Hypothalamus (tissue), 51 donors: ENCODE measurements at regions not wholly inside any gene's neighbourhood (a gene's known extent, or its start where the extent isn't known, plus 50 kb on each side); places are given as distances from the start of the nearest gene placed in this dataset.

Experiments used
- DNase-seq, 51 donors: peaks; one replicate each; lab custom pipeline; 2025; lab: John Stamatoyannopoulos, UW

DNA sequence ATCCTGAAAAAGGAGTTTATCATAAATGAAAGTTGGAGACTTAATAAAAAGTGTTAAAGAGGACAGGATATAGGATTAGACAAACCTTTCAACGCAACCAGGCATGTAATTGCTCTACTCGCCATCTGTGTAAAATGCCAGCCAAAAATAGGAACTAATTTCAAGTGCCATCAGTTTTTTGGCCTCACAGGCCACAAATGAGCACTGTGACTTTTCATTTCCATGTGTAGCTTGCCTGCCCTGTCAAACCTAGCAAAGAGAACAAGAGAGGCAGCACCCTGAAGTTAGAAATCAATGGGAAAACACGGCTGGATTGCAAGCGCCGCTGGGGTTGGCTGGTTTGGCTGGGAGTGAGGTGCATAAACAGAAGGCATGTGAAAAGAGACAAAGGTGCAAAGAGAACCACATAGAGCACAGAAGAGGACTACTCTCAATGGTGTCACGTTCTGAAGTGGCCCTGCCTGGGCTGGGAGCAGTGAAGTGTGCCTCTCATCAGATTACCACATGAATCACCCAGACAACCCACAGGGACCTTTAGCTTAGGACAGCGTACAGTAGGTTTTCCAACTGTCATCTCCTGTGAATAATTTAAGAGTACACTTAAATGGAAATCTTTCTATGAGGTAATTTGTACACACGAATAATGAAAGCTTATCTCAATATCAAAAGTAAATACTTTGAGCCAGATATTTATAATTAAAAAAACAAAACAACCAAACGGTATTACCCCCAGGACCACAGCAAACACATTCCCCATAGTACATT is 78.0 kb upstream of the NHSL1 start:
- DNase-seq, result no peak

DNA sequence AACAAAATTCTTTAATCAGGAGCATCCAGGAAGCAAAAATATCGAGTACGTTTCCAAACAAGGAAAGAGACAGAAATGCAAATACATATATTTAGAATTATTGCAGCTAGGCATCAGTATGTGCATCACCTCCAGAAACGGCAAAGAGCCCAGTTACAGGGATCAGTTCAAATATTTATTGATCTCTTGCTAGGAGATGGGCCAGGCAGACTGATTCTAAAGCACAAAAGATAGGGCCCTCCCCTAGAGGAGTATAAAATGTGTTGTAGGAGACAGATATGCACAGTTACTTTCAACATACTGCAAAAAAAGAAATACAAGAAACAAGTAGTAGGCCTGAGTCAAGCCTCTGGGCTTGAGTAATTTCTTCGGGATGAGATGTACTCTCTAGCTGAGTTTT is 80.7 kb upstream of the NHSL1 start:
- DNase-seq, result no peak

DNA sequence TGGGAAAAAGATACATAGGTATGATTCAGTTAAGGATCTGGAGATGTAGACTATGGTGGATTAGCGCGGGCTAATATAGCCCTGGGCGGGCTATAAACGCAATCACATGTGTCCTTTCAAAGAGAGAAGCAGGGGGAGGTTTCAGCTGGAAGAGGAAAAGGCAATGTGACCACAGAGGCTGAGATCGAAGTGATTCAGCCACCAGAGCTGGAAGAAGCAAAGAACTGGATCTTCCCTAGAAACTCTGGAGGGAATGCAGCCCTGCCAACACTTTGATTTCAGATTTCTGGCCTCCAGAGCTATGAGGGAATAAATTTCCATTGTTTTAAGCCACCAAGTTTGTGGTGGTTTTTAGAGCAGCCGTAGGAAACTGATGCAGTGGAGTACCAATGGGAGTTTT is 81.5 kb upstream of the NHSL1 start:
- no peak for DNase-seq

DNA sequence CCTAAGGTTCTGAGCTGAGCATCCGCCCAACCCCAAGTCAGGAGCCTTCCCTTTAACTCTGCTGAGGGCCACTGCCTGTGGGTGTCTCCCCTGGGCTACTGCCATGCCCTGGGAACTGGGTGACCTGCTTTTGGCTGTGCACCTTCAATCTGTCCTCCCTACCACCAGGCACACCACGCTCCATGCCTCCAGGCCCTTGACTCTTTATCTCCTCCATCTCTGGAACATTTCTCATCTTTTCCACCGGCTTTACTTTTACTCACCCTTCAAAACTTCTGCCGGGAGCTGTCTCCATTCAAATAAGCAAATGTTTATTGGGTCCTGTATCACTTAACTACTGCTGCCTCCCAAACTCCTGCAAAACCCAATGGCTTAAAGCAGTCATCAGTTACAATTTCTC is 83.3 kb upstream of the NHSL1 start:
- no peak for DNase-seq

DNA sequence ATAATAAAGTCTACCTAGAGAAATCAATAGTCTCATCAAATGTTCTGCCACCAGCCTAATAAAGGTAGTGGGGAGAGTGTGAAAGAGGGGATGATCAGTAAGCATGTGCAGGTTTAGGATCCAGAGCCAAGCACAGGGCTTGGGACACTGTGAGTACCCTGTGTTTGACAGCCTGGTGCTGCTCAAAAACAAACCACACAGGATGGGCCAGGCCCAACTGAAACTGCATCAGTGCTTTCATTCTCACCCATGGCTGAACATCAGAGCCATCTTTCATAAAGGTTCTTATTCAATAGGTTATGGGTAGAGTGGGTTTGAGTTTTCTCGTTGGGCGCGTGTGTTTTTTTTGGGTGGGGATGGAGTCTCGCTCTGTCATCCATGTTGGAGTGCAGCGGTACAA is 87.3 kb upstream of the NHSL1 start:
- no peak for DNase-seq

DNA sequence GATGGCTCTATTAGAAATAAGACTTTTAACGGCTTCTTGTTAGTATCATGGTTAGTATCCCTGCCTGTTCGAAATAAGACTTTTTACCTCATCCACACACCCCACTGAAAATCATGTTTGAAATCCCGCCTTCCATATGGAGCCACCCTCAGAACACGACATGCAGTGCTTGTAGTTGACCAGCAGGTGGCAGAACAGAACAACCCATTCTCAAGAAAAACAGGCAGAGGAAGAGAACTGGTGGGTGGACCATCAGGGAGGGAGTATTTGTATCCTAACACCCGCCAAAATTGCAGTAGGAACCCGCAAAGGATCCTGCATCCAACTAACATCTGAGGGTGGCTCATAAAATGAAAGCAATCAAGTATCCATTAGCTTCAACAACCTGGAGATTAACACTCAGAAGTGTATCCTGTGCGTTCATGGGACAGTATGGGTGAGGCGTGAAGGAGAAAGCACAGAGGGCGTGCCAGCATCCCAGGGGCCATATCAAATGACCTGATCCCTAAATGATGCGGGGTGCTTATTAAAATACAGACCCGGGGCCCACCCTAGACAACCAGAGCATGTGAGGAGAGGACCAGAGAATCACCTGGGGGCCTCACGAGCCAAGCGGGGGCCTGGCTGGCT is 89.6 kb upstream of the NHSL1 start:
- DNase-seq, result peak in 28 of 51 donors; percentile 7 to 73 (median 26)

DNA sequence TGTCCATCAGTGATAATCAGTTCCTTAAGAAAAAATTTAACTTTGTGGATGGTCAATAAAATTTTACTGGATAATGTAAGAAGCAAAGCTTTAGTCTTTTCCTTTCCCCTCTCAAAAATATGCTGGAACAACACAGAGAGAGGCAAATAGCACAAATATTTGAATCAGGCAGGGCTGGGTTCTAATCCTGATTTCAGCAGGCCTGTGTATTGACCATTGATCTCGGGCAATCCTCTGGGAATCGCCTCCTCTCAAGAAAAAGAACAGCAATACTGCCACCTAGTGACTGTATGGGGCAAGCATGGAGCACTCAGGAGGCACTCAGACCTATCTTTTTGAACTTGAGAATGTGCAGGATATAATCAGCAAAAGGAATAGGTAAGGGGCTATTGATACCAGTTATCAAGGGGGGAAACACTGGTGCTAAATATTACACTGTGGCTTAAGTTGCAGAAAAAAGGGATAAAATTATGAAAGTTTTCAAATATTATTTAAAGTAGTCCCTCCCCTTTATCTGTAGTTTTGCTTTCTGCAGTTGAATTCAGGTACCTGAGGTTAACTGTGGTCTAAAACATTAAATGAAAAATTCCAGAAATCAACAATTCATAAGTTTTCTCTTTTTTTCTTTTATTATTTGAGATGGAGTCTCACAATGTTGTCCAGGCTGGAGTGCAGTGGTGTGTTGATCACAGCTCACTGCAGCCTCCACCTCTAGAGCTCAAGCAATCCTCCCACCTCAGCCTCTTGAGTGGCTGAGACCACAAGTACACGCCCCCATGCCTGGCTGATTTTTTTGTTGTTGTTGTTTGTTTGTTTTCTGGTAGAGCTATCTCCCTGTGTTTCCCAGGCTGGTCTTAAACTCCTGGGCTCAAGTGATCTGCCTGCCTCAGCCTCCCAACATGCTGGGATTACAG is 91.8 kb upstream of the NHSL1 start:
- peak in 25 of 51 donors; percentile 4 to 64 (median 18) for DNase-seq

DNA sequence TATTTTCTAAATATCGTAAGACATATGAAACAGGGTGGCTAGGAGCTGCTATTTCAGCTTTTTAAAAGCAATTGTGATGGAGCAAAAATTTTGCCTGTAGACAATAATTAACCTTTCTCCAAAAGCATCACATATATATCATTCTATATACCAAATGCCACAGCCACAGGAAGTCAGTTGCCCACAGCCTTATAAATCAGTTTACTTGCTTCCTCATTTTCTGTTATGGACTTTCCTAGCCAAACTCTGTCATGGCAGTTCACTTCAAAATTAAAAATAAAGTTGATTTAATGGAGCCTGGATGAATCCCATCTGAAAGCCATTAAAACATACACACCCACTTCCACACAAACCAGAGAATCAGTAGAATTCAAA is 93.4 kb upstream of the NHSL1 start:
- no peak for DNase-seq

DNA sequence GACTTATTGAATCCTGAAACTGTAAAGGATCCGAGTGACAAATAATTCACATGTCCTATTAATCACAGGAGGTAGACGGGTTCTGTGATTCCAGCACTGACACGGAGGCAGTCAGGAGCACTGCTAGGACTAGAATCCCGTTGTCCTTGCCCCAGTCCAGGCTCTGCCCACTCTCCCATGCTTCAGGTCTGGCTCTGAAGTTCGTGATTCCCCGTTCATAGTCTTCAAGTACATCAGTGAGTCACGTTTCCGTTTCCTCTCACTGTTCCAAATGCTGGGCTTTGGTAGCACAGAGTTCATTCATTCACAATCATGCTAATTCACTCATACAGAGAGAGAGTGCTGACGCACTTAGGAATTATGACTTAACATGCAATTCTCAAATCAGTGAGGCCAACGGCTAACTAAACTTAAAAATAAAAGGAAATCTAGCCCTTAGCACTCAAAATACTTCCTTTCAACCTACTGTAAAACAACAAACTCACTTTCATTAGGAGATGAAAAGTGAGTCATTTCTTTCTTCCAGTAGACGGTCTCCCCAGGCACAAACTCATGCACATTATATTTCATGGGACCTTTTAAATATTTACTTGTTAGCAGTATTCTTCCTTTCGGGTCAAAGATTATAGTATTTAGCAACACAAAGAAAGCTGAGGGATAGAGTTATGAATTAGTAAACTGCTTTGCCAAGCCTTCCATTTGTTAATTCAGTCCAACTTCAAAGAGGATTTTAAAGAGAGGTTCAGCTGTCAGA is 94.0 kb upstream of the NHSL1 start:
- DNase-seq, result peak in 6 of 51 donors; percentile 14 to 37 (median 19)

DNA sequence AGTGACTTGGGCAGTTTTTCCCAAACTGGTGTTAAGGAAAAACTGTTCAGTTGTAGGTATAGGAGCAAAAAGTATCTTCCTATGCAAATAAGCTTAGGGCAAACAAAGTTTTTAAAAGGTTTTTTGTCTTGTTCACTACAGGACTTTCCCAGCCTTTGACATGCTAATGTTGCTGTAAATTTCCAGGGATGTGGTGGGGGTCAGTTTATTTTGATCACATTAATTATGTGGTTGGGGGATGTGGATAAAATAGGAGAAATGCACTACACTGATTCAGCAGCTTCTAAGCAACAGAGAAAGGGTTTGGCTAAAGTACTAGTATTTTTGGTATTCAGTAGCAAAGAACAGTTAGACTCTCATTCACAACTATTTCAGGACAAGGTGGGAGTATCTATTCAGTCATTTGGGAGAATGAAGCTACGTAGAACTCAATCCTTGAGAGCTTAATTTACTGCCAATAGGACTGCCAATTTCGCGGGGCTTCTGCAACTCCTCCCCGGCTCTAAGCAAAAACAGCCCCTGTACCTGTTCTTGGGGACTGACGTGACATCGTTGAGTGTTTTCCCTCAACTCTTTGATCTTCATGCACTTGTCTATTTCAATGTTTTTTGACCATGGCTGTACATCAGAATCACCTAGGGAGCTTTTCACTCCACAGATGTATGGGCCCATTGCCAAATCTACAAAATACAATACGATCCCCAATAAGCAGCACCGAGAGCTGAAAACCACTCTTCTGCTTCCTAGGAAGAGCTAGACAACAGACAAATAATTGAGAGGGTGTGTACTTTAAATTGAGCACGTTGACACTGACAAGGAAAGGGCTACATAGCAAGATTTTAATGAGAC is 94.8 kb upstream of the NHSL1 start:
- no peak for DNase-seq

DNA sequence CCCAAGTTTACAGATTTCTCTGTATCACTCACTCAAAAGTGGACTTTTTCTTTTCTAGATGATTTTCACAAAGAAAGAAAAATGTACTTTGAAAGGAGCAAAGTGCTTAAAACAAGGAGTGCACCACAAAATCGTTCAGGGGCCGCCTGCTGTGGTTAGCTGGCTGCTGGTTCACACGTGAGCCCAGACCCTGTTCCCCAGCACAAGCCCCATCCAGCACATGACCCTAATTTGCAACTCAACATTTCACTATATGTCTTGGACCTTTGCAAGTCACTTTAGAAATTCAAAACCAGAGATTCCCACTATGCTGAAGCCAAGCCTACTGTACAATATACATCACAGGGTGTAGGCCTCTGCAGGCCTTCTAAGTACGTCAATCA is 95.5 kb upstream of the NHSL1 start:
- DNase-seq, result no peak

DNA sequence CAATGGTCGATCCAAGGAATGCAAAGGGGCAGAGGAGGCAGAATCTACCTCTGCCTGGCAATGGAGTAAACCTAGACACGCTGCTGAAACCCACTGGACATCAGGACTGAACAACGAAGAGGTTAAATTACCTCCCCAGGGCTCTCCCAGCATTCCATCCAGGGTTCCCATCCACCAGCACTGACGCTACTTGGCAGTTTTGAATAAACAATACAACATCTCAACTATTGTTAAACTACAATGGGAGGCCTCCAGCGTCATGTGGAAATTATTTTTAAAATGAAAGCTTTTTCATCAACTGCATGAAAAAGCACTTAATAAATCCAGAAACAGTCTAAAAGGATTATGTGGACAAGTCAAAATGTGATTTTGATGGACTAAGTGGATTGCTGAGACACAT is 96.8 kb upstream of the NHSL1 start:
- DNase-seq, result no peak

DNA sequence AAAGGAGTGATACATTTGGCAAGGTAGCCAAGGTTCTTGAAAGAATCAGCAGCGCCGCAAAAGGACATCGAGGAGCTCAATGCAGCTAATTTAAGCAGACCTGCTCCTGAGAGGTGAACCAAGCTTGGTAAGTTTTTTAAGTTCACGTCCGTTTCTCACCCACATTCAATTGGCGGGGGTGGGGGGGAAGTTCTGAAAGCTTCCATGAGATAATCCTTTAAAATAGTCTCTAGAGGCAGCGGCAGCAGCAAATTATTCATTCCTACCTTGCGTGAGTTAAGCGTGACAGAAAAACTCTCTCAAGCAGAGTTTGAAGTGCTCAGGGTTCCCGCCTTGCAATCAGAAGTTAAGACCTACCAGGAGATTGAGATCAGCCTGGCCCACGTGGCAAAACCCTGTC is 97.3 kb upstream of the NHSL1 start:
- no peak for DNase-seq

DNA sequence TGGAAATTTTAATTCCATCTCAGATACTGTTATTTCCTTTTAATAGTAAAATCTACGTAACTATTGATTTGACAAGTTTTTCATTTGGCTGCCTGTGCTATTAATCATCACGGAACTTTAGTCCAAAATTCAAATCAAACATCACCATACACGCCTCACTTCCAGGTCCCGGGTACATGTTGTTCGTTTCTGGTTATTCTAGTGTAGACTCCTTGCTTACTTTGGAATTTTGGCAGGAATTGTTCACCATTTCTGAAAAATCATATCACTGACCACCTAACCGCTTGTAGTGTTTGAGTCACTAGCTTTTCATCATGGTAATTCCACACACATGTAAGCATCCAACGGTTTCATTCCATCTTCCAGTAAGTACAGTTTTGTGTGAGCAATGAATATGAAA is 98.0 kb upstream of the NHSL1 start:
- no peak for DNase-seq

DNA sequence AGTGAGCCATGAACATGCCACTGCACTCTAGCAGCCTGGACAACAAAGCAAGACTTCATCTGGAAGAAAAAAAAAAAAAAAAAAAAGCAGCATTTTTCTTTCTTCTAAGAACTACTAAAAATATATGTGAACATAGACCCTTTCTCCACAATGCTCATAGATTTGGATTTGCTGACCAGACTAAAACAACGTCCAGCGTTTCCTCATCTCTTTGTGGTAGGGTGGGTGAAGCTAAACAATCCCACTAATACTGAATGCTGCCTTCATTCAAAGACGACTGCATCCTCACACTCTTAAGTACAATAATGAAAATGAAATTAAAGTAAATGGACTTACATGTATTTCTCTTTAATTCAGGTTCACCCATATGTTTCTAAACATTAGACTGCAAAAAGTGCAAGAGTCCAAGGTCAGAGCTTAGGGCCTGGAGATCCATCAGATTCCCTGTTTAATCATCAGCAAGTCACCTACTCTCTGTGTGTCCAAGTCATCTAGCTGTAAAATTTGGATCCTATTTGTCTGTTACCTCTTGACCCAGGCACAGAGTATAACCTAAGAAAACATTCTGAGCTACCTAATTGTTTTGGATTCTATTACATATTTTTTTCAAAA is 99.4 kb upstream of the NHSL1 start:
- DNase-seq, result no peak

DNA sequence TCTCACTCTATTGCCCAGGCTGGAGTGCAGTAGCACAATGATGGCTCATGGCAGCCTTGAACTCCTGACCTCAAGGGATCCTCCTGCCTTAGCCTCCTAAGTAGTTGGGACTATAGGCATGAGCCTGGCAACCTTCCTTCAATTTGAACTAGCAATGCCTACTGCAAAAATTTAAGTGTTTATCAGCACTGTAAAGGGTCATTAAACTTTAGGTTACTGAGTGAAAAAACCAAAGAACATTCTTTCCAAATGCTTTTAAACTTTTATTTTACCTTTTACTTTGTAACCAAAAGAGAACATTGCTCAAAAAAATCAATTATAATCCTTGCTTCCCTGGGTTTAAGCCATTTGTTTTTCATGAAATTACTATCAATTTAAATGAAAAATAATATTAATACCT is 101.0 kb upstream of the NHSL1 start:
- DNase-seq, result no peak

DNA sequence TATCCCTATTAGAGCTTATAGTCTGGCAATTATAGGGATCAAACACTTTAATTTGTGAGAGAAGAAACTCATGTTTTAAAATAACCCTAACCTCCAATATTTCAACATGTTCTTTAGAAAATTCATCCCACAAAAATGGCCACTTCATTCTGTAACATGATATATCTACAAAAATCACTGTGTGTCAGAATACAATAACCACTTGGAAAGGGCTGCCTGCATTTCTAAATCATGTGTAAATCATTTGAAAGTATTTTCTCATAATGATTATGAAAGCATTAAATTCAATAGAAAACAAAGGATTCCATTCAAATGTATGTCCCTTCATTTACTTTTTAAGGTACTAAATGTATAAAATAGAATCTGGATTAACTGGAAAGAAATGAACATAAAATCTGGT is 101.4 kb upstream of the NHSL1 start:
- no peak for DNase-seq

DNA sequence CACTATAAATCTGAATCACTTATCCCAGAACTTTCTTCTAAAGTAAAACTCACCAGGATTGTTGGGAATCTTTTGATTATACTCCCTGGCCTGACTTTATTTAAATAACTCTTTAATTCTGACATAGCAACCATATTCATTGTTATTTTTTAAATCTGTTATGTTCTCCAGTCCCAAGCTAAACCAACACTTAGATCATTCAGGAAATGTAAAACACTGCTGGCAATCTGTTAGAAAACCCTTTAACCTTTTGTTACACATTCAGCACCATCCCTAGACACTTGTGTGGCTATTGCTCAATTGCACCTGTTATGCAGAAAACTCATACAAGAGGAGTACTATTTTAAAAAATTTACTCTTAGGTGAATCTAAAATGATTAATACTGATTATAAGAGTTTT is 101.8 kb upstream of the NHSL1 start:
- no peak for DNase-seq

DNA sequence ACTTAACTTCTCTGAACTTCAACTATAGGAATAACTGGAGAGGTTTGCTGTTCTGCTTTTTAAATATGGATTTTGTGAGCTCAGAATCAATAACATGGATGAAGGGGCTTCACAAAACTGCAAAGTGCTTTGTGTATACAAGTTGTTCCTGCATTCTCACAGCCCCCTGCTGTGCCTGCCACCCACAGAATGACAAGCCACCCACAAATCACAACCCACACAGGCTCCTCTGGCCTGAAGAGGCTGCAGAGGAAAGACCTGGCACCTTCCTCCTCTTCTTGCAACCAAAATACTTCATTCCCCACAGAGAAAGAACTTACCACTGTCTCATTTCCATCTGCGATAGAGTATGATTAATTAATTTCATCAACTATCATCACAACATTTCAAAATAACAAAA is 106.7 kb upstream of the NHSL1 start:
- no peak for DNase-seq
